RWPE2 (cell line): ENCODE measurements at regions not wholly inside any gene's neighbourhood (a gene's known extent, or its start where the extent isn't known, plus 50 kb on each side); places are given as distances from the start of the nearest gene placed in this dataset.
"Not testable (repeated sequence)": the region's sequence is repeated elsewhere in the genome, so short reads cannot be mapped to it uniquely, and the experiment has no call there.

Source experiments
- ATAC-seq: fragments of 200-7000 bp; cut with Tn5 transposase; 3 replicates; pipeline ENCODE4 v1.9.1; 2021; ENCODE audit warnings: low read depth
- DNase-seq: peaks from one replicate; pipeline ENCODE4 v3.0.0-alpha.2; 2020; ENCODE audit warnings: low spot score
- H3K27ac ChIP-seq: fragments of 450-650 bp; 2 replicates; pipeline ENCODE4 v1.5.1; 2017; ENCODE audit warnings: mild to moderate bottlenecking; ENCODE audit not compliant: poor library complexity, severe bottlenecking
- H3K27me3 ChIP-seq: fragments of 250-450 bp; sonication (Bioruptor Pico); 2 replicates; pipeline ENCODE4 v1.5.1; 2021; ENCODE audit warnings: mild to moderate bottlenecking, moderate library complexity; ENCODE audit not compliant: insufficient read depth, poor library complexity, severe bottlenecking
- H3K36me3 ChIP-seq: fragments of 250-450 bp; sonication (Bioruptor Pico); 2 replicates; pipeline ENCODE4 v1.5.1; 2020; ENCODE audit warnings: low read depth, mild to moderate bottlenecking, moderate library complexity
- H3K4me1 ChIP-seq: fragments of 250-450 bp; sonication (Bioruptor Pico); 2 replicates; pipeline ENCODE4 v1.5.1; 2021; ENCODE audit warnings: mild to moderate bottlenecking, moderate library complexity; ENCODE audit not compliant: insufficient read depth, poor library complexity, severe bottlenecking
- H3K4me3 ChIP-seq: fragments of 250-450 bp; sonication (Bioruptor Pico); 2 replicates; pipeline ENCODE4 v1.5.1; 2021; ENCODE audit warnings: mild to moderate bottlenecking, moderate library complexity; ENCODE audit not compliant: severe bottlenecking
- H3K9me3 ChIP-seq: fragments of 250-450 bp; sonication (Bioruptor Pico); 2 replicates; pipeline ENCODE4 v1.5.1; 2021; ENCODE audit warnings: mild to moderate bottlenecking, moderate library complexity; ENCODE audit not compliant: severe bottlenecking
- CTCF ChIP-seq: fragments of 450-650 bp; IDR thresholded peaks from one replicate; pipeline ENCODE4 v1.5.1; 2017; ENCODE audit warnings: mild to moderate bottlenecking, moderate library complexity; ENCODE audit not compliant: poor library complexity, severe bottlenecking

GRCh38 chr9:17075146-17075757, 59.6 kb upstream of the CNTLN start:
- no peak for DNase-seq
- Histone ChIP-seq H3K36me3 (no peaks in the 10 kb centered on the region), H3K9me3 (no peaks in the 10 kb centered on the region), H3K4me3 (no peak overlapping the region), H3K4me1 (no peaks in the 10 kb centered on the region), H3K27ac (no peak overlapping the region), H3K27me3 (no peaks in the 10 kb centered on the region)
- no peak for TF ChIP-seq CTCF
- ATAC-seq = no peak

- H3K36me3 ChIP-seq, H3K9me3 ChIP-seq, ATAC-seq, DNase-seq, H3K4me1 ChIP-seq, H3K27ac ChIP-seq, H3K4me3 ChIP-seq, H3K27me3 ChIP-seq: not testable (repeated sequence)
Measured at GRCh38 chr9:17072563-17072962, 62.3 kb upstream of the CNTLN start.

DNA sequence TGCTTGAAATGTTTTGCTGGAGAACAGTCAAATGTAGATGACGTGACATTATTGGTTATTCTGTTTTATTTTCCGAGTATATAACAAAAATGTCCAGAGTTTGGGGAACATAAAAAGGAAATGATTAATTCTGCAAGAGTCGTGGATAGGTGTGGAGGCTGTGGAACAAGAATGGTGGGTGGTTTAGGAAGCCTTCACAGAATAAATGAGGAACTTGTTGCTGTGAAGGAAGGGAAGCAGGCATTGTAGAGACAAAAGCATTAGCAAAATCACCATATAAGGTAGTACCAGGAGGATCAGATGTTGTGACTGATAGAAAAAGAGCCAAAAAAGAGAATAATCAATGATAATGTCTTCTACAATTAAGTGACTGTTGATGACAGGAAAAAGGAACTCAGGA, 66.2 kb upstream of the CNTLN start:
- ATAC-seq (no peak), DNase-seq (no peak)
- H3K27me3 ChIP-seq = no peaks in the 10 kb centered on the region
- H3K36me3 ChIP-seq = no peaks in the 10 kb centered on the region
- no peak for TF ChIP-seq CTCF
- no peak overlapping the region for H3K4me3 ChIP-seq
- H3K9me3 ChIP-seq = no peaks in the 10 kb centered on the region
- H3K27ac ChIP-seq = no peak overlapping the region
- H3K4me1 ChIP-seq = no peaks in the 10 kb centered on the region

GRCh38 chr9:17065062-17065461, 69.8 kb upstream of the CNTLN start:
- no peak for TF ChIP-seq CTCF
- Histone ChIP-seq H3K4me3 (no peak overlapping the region), H3K27ac (no peak overlapping the region), H3K36me3 (no peaks in the 10 kb centered on the region), H3K27me3 (no peaks in the 10 kb centered on the region), H3K9me3 (no peaks in the 10 kb centered on the region), H3K4me1 (no peaks in the 10 kb centered on the region)
- no peak for DNase-seq
- no peak for ATAC-seq

GRCh38 chr9:17064558-17064957, 70.3 kb upstream of the CNTLN start:
- DNase-seq = no peak
- H3K36me3 ChIP-seq = no peaks in the 10 kb centered on the region
- H3K27ac ChIP-seq = no peak overlapping the region
- no peaks in the 10 kb centered on the region for H3K9me3 ChIP-seq
- no peak for TF ChIP-seq CTCF
- no peak overlapping the region for H3K4me3 ChIP-seq
- H3K27me3 ChIP-seq = no peaks in the 10 kb centered on the region
- no peak for ATAC-seq
- no peaks in the 10 kb centered on the region for H3K4me1 ChIP-seq
